Heart left ventricle (tissue), 16 donors: ENCODE measurements at regions not wholly inside any gene's neighbourhood (a gene's known extent, or its start where the extent isn't known, plus 50 kb on each side); places are given as distances from the start of the nearest gene placed in this dataset.

Source experiments
- ATAC-seq, 4 donors: fragments of 200-7000 bp; cut with Tn5 transposase; one replicate each; pipeline ENCODE4 v1.9.1; 2020 to 2022; ENCODE audit warnings: moderate library complexity in 4 of 4, mild to moderate bottlenecking in 3 of 4, moderate number of reproducible peaks in 1 of 4
- DNase-seq, 5 donors: peaks; one replicate each; pipeline ENCODE4 v3.0.0-alpha.2; 2020
- H3K27ac ChIP-seq, 12 donors: fragments of 200-600 bp; sonication (generic) in 4 of 12; one replicate each; pipeline versions ENCODE4 v1.5.0 to v1.8.0; 2016 to 2022; ENCODE audit warnings: mild to moderate bottlenecking in 2 of 12
- H3K27me3 ChIP-seq, 9 donors: fragments of 200-600 bp; sonication (generic) in 2 of 9; one replicate each; pipeline versions ENCODE4 v1.5.1 to v1.8.0; 2016 to 2022; ENCODE audit warnings: mild to moderate bottlenecking in 3 of 9
- H3K36me3 ChIP-seq, 9 donors: fragments of 200-600 bp; sonication (generic) in 2 of 9; one replicate each; pipeline versions ENCODE4 v1.5.0 to v1.8.0; 2018 to 2022; ENCODE audit warnings: mild to moderate bottlenecking in 2 of 9
- H3K4me1 ChIP-seq, 12 donors: fragments of 200-600 bp; sonication (generic) in 4 of 12; one replicate each; pipeline versions ENCODE4 v1.5.0 to v1.8.0; 2016 to 2022; ENCODE audit warnings: mild to moderate bottlenecking in 3 of 12
- H3K4me3 ChIP-seq, 12 donors: fragments of 200-600 bp; sonication (generic) in 4 of 12; one replicate each; pipeline versions ENCODE4 v1.5.0 to v1.8.0; 2017 to 2022; ENCODE audit warnings: mild to moderate bottlenecking in 9 of 12, moderate library complexity in 4 of 12
- H3K9me3 ChIP-seq, 12 donors: fragments of 200-600 bp; sonication (generic) in 4 of 12; one replicate each; pipeline versions ENCODE4 v1.5.0 to v1.8.0; 2016 to 2022; ENCODE audit warnings: mild to moderate bottlenecking in 1 of 12
- CTCF ChIP-seq, 12 donors: fragments of 200-600 bp; sonication (generic) in 4 of 12; IDR thresholded peaks; one replicate each; pipeline versions ENCODE4 v1.5.0 to v1.8.0; 2018 to 2022; ENCODE audit warnings: antibody characterized with exemption in 12 of 12, mild to moderate bottlenecking in 5 of 12
- POLR2A ChIP-seq, 2 donors: fragments of 450-650 bp; IDR thresholded peaks; one replicate each; pipeline ENCODE4 v1.6.1; 2017; ENCODE audit warnings: antibody characterized with exemption in 2 of 2, mild to moderate bottlenecking in 2 of 2, moderate library complexity in 2 of 2
- WGBS, 4 donors: extraction: QIAGEN DNeasy Blood & Tissue Kit in 2 of 4; methylation state at CpG; one replicate each; pipeline versions ENCODE4 v1.1.5 to v1.1.7; 2013 to 2018; 5-methylcytosine and 5-hydroxymethylcytosine counted together
- intact Hi-C, 10 donors: fragments of 100-400 bp; cut with DNase I; formaldehyde crosslinking; loops; one replicate each; pipeline versions ENCODE4 v1.11.1 to v1.14.2; 2022
- donor health status: ischemic (EF 13 %, LVEDD 7.1; RV severe dilation, severe dysfunction).
- donor health status: healthy with polysubstance abuse.
- donor health status: DM: no; HTN: yes; CAD: no.
- donor health status: DM: no; HTN: no; CAD: no.
- donor health status: ischemic (EF 25% LVEDD 6.9; RV normal size, moderate dysfunction).
- donor health status: ischemic (EF 25% LVEDD 5.7; RV mildly dilated, moderate dysfunction).
- donor health status: healthy.
- donor health status: DM: yes; HTN: yes; CAD: no.
- donor health status: ischemic (EF 35%, LVEDD 5.7; RV mildly dilated, moderate dysfunction).
- donor health status: nonischemic (EF 11% LVEDD 7.7; RV severe dilation, severe dysfunction).
- donor health status: DM: yes; HTN: yes; CAD: no.
- donor health status: PGD.
- donor health status: ischemic (EF 29% LVEDD 5.4; RV normal size, mild dysfunction).
- donor health status: nonischemic (EF 23%, LVEDD 6.1; RV moderate dilation, normal function).

DNA sequence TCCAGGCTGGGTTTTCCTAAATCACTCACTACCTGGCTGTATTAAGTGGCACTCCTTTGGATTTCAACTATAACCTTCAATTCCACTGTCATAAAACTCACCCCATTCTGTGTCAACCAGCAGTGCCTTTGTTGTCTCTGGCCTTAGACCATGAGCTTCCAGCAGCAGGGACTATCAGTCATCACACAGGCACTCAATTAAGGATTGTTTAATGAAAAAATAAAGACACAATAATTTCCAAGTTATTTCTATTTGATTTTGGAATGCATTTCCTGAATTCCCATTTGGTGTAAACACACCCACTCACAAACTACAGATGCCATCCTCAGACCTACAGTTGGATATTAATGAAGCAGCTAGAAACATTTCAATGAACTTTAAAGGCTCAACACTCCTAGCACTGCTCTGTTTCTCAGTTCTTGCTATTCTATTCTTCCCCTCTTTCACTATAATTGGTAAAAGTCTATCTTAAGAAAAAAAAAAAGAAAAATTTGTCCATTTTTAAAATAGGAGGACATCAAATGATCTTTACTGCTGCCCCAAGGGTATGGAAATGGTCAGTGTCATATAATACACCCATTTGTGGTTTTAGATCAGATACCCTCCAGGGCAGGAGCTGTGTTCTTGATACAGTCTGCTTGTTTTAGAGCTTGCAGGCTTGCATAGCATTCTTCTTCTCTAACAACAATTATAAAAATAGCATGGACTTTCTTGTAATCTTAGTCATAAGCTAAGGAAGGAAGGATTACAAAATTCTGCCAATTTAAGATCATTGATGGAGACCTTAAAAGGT is 156.4 kb downstream of the PTGER3 start:
- Histone ChIP-seq H3K9me3 (no peaks in the 10 kb centered on the region), H3K36me3 (no peaks in the 10 kb centered on the region), H3K27me3 (no peaks in the 10 kb centered on the region), H3K4me3 (no peak overlapping the region), H3K27ac (no peak overlapping the region), H3K4me1 (peaks cover 0 to 21% (median 10%) of the 10 kb centered on the region in 12 donors)
- DNase-seq, result no peak
- peak in 2 of 4 donors; percentile 61 to 69 for ATAC-seq
- intact Hi-C loops, result loop anchor here in 4 of 10 donors (10.0 kb wide), 3 partner anchors 134 to 366 kb away; no protein-coding TSS in a partner anchor
- TF ChIP-seq CTCF (IDR thresholded peaks at IDR 0.05) (no peak), POLR2A (IDR thresholded peaks at IDR 0.05) (no peak)

GRCh38 chr1:70892140-70892539 is 155.5 kb downstream of the PTGER3 start:
- no peak overlapping the region for H3K27ac ChIP-seq
- DNase-seq, result no peak
- TF ChIP-seq POLR2A (IDR thresholded peaks at IDR 0.05) (no peak), CTCF (IDR thresholded peaks at IDR 0.05) (no peak)

DNA sequence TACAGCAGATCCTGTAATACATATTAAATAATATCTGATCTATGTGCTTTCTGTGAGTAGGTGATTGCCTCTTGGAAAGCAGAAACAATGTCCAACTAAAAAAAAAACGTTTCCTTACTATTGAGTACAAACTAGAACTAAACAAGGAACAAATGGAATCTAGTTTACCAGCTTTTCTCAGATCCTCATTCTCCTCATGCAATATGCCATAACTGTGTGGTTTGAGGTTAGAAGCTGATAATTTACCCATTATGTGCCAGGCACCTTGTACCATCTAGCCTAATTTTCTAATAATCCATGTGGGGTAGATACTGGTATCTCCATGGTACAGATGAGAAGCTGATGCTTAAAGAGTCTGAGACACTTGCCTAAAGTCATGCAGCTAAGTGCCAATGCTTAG is 154.7 kb downstream of the PTGER3 start:
- ATAC-seq (no peak), DNase-seq (no peak)
- WGBS, 4 donors, result 0 to 39% (median 34%) methylated on average over 1 of the region's 1 CpG
- Histone ChIP-seq H3K36me3 (no peaks in the 10 kb centered on the region), H3K4me3 (no peak overlapping the region), H3K9me3 (no peaks in the 10 kb centered on the region), H3K27ac (no peak overlapping the region), H3K4me1 (peaks cover 0 to 21% (median 10%) of the 10 kb centered on the region in 12 donors), H3K27me3 (no peaks in the 10 kb centered on the region)
- TF ChIP-seq POLR2A (IDR thresholded peaks at IDR 0.05) (no peak), CTCF (IDR thresholded peaks at IDR 0.05) (no peak)
- intact Hi-C loops, result loop anchor here in 4 of 10 donors (10.0 kb wide), 3 partner anchors 132 to 368 kb away; no protein-coding TSS in a partner anchor

More at GRCh38 chr1:70892140-70892539, 155.5 kb downstream of the PTGER3 start:
- Histone ChIP-seq H3K4me3 (no peak overlapping the region), H3K36me3 (no peaks in the 10 kb centered on the region), H3K9me3 (no peaks in the 10 kb centered on the region), H3K27me3 (no peaks in the 10 kb centered on the region), H3K4me1 (peaks cover 0 to 21% (median 10%) of the 10 kb centered on the region in 12 donors)
- WGBS, 4 donors, result 91 to 98% (median 96%) methylated on average over 2 of the region's 2 CpGs
- ATAC-seq, result no peak
- intact Hi-C loops, result loop anchor here in 4 of 10 donors (10.0 kb wide), 3 partner anchors 133 to 367 kb away; no protein-coding TSS in a partner anchor

- intact Hi-C loops, result loop anchor here in 4 of 10 donors (10.0 kb wide), 3 partner anchors 131 to 369 kb away; no protein-coding TSS in a partner anchor
- no peaks in the 10 kb centered on the region for H3K36me3 ChIP-seq
- no peak for ATAC-seq
- peaks cover 0 to 21% (median 10%) of the 10 kb centered on the region in 12 donors for H3K4me1 ChIP-seq
- DNase-seq, result no peak
- WGBS, 4 donors, result 67 to 73% (median 71%) methylated on average over 3 of the region's 3 CpGs
- no peak overlapping the region for H3K27ac ChIP-seq
- no peaks in the 10 kb centered on the region for H3K9me3 ChIP-seq
- H3K27me3 ChIP-seq, result no peaks in the 10 kb centered on the region
- H3K4me3 ChIP-seq, result no peak overlapping the region
- TF ChIP-seq CTCF (IDR thresholded peaks at IDR 0.05), result no peak
- TF ChIP-seq POLR2A (IDR thresholded peaks at IDR 0.05), result no peak
Measured at GRCh38 chr1:70893381-70893780, 154.2 kb downstream of the PTGER3 start.
